HEK293 (cell line): ENCODE measurements at regions not wholly inside any gene's neighbourhood (a gene's known extent, or its start where the extent isn't known, plus 50 kb on each side); places are given as distances from the start of the nearest gene placed in this dataset.

Experiments used
- CTCF ChIA-PET: fragments of 350-600 bp; formaldehyde crosslinking; extraction: SDS; loops from one replicate; lab custom pipeline; 2021; ENCODE audit warnings: antibody characterized with exemption; lab: Yijun Ruan, JAX
- POLR2A ChIA-PET: fragments of 300-600 bp; formaldehyde crosslinking; extraction: SDS; loops from one replicate; lab custom pipeline; 2020; ENCODE audit warnings: antibody characterized with exemption, inconsistent platforms; lab: Yijun Ruan, JAX
- H3K27ac ChIP-seq: fragments of 200-500 bp; sonication (Bioruptor generic); 2 replicates; pipeline ENCODE4 v1.5.1; 2014; ENCODE audit warnings: low read depth, low read length, control low read depth, inconsistent platforms; ENCODE audit errors: extremely low read depth
- H3K36me3 ChIP-seq, 2 experiments: fragments of 200-500 bp in 1 of 2; sonication (Bioruptor generic) in 1 of 2; 1 replicate in 1 of 2; 2 replicates in 1 of 2; pipeline ENCODE4 v1.5.1; 2014 to 2017; ENCODE audit warnings: inconsistent platforms in 2 of 2, low read length in 2 of 2; ENCODE audit not compliant: control insufficient read depth in 2 of 2, insufficient read depth in 1 of 2
- H3K4me1 ChIP-seq: fragments of 200-500 bp; sonication (Bioruptor generic); 2 replicates; pipeline ENCODE4 v1.5.1; 2014; ENCODE audit warnings: mild to moderate bottlenecking, low read length, inconsistent platforms; ENCODE audit not compliant: control insufficient read depth, insufficient read depth
- H3K4me3 ChIP-seq: 2 replicates; pipeline ENCODE4 v1.5.1; 2011; ENCODE audit warnings: low read depth, mild to moderate bottlenecking, control low read depth, low read length, moderate library complexity
- H3K9me3 ChIP-seq: fragments of 200-500 bp; sonication (Bioruptor generic); 2 replicates; pipeline ENCODE4 v1.5.1; 2014; ENCODE audit warnings: low read depth, low read length, inconsistent platforms; ENCODE audit not compliant: control insufficient read depth, insufficient read depth
- AEBP2 ChIP-seq: fragments of 450-650 bp; formaldehyde crosslinking; IDR thresholded peaks from 2 replicates; pipeline ENCODE4 v1.5.1; 2016; ENCODE audit warnings: missing biosample characterization, missing genetic modification characterization, borderline replicate concordance
- GLIS2 ChIP-seq: fragments of 450-650 bp; formaldehyde crosslinking; IDR thresholded peaks from 2 replicates; pipeline ENCODE4 v1.5.1; 2016; ENCODE audit warnings: missing biosample characterization, missing genetic modification characterization
- HOXD13 ChIP-seq: sonication (generic); formaldehyde crosslinking; IDR thresholded peaks from 2 replicates; pipeline ENCODE4 v1.8.0; 2022; ENCODE audit warnings: missing genetic modification reagents, borderline replicate concordance
- INSM2 ChIP-seq: fragments of 450-650 bp; formaldehyde crosslinking; IDR thresholded peaks from 2 replicates; pipeline ENCODE4 v1.5.1; 2016; ENCODE audit warnings: missing biosample characterization, missing genetic modification characterization
- MYNN ChIP-seq: fragments of 450-650 bp; formaldehyde crosslinking; IDR thresholded peaks from 2 replicates; pipeline ENCODE4 v1.5.1; 2016; ENCODE audit warnings: missing biosample characterization, missing genetic modification characterization, borderline replicate concordance
- OSR2 ChIP-seq: fragments of 450-650 bp; formaldehyde crosslinking; IDR thresholded peaks from 2 replicates; pipeline ENCODE4 v1.5.1; 2016; ENCODE audit warnings: missing biosample characterization, missing genetic modification characterization
- SALL2 ChIP-seq: fragments of 450-650 bp; formaldehyde crosslinking; IDR thresholded peaks from 2 replicates; pipeline ENCODE4 v1.5.0; 2017; ENCODE audit warnings: missing biosample characterization, mild to moderate bottlenecking, missing genetic modification characterization, borderline replicate concordance
- SCRT1 ChIP-seq: fragments of 450-650 bp; formaldehyde crosslinking; IDR thresholded peaks from 2 replicates; pipeline ENCODE4 v1.5.1; 2016; ENCODE audit warnings: missing biosample characterization, missing genetic modification characterization, borderline replicate concordance
- TCF7L2 ChIP-seq: IDR thresholded peaks from 2 replicates; pipeline ENCODE4 v1.6.1; 2011; ENCODE audit warnings: low read depth, mild to moderate bottlenecking, inconsistent platforms, low read length, moderate library complexity, borderline replicate concordance
- YY2 ChIP-seq: fragments of 450-650 bp; formaldehyde crosslinking; IDR thresholded peaks from 2 replicates; pipeline ENCODE4 v1.5.1; 2016; ENCODE audit warnings: missing biosample characterization, missing genetic modification characterization
- ZBTB26 ChIP-seq: fragments of 450-650 bp; formaldehyde crosslinking; optimal IDR thresholded peaks from 2 replicates; pipeline ENCODE3; 2016; ENCODE audit warnings: missing biosample characterization, mild to moderate bottlenecking, missing genetic modification characterization
- ZBTB6 ChIP-seq: fragments of 450-650 bp; formaldehyde crosslinking; IDR thresholded peaks from 2 replicates; pipeline ENCODE4 v1.5.1; 2017; ENCODE audit warnings: missing biosample characterization, missing genetic modification characterization
- ZFHX2 ChIP-seq: fragments of 450-650 bp; formaldehyde crosslinking; conservative IDR thresholded peaks from 2 replicates; pipeline ENCODE4 v1.5.1; 2016; ENCODE audit warnings: missing biosample characterization, missing genetic modification characterization
- ZIC2 ChIP-seq: fragments of 450-650 bp; formaldehyde crosslinking; IDR thresholded peaks from 2 replicates; pipeline ENCODE4 v1.5.1; 2016; ENCODE audit warnings: missing biosample characterization, missing genetic modification characterization
- ZNF311 ChIP-seq: fragments of 450-650 bp; formaldehyde crosslinking; IDR thresholded peaks from 2 replicates; pipeline ENCODE4 v1.5.1; 2017; ENCODE audit warnings: missing biosample characterization, missing genetic modification characterization, borderline replicate concordance
- ZNF423 ChIP-seq: fragments of 450-650 bp; formaldehyde crosslinking; IDR thresholded peaks from 2 replicates; pipeline ENCODE4 v1.5.1; 2016; ENCODE audit warnings: missing biosample characterization, missing genetic modification characterization
- ZNF514 ChIP-seq: fragments of 450-650 bp; formaldehyde crosslinking; IDR thresholded peaks from 2 replicates; pipeline ENCODE4 v1.5.1; 2016; ENCODE audit warnings: missing biosample characterization, missing genetic modification characterization
- ZNF560 ChIP-seq: fragments of 450-650 bp; formaldehyde crosslinking; IDR thresholded peaks from 2 replicates; pipeline ENCODE4 v1.5.1; 2017; ENCODE audit warnings: missing biosample characterization, missing genetic modification characterization, borderline replicate concordance
- ZNF76 ChIP-seq: fragments of 450-650 bp; formaldehyde crosslinking; IDR thresholded peaks from 2 replicates; pipeline ENCODE4; 2016; ENCODE audit warnings: low read depth, missing biosample characterization, missing genetic modification characterization, borderline replicate concordance
- ZNF776 ChIP-seq: fragments of 450-650 bp; formaldehyde crosslinking; IDR thresholded peaks from 2 replicates; pipeline ENCODE4 v1.5.0; 2017; ENCODE audit warnings: missing biosample characterization, missing genetic modification characterization, borderline replicate concordance
- ZSCAN30 ChIP-seq: fragments of 450-650 bp; IDR thresholded peaks from 2 replicates; pipeline ENCODE4 v1.5.1; 2018; ENCODE audit warnings: missing biosample characterization, mild to moderate bottlenecking, missing genetic modification characterization, moderate library complexity

- H3K9me3 ChIP-seq: no peaks in the 10 kb centered on the region
- CTCF ChIA-PET: no interaction called here
- TF ChIP-seq HOXD13 (CRISPR knock-in tag) (no peak), ZNF76 (tag by site-specific recombination) (no peak)
- H3K4me3 ChIP-seq: no peak overlapping the region
- no peak overlapping the region for H3K27ac ChIP-seq
- H3K4me1 ChIP-seq: no peaks in the 10 kb centered on the region
- POLR2A ChIA-PET: no interaction called here
- H3K36me3 ChIP-seq: no peaks in the 10 kb centered on the region
Measured at GRCh38 chr13:80161896-80162295, 179.0 kb downstream of the SPRY2 start.

GRCh38 chr13:80161219-80161618, 179.7 kb downstream of the SPRY2 start:
- Histone ChIP-seq H3K9me3 (no peaks in the 10 kb centered on the region), H3K27ac (no peak overlapping the region), H3K36me3 (no peaks in the 10 kb centered on the region), H3K4me3 (no peak overlapping the region), H3K4me1 (no peaks in the 10 kb centered on the region)
- TF ChIP-seq INSM2 (no peak), ZNF311 (tag by site-specific recombination) (no peak), OSR2 (tag by site-specific recombination) (no peak), ZNF514 (no peak), MYNN (no peak), SCRT1 (tag by site-specific recombination) (no peak), ZNF423 (tag by site-specific recombination) (no peak), ZNF776 (tag by site-specific recombination) (no peak), AEBP2 (tag by site-specific recombination) (no peak), ZIC2 (tag by site-specific recombination) (no peak), YY2 (tag by site-specific recombination) (no peak), ZBTB26 (tag by site-specific recombination) (no peak), ZNF560 (tag by site-specific recombination) (no peak), ZFHX2 (tag by site-specific recombination) (no peak), SALL2 (no peak), GLIS2 (no peak), ZBTB6 (tag by site-specific recombination) (no peak), TCF7L2 (no peak), ZSCAN30 (no peak)
- CTCF ChIA-PET: no interaction called here
- POLR2A ChIA-PET: interaction anchor here (0.6 kb wide), 1 partner anchor 680 kb away, joined by 5 read pairs; the partner anchor contains the start of gene NDFIP2
